MCF 10A (cell line): ENCODE measurements at regions not wholly inside any gene's neighbourhood (a gene's known extent, or its start where the extent isn't known, plus 50 kb on each side); places are given as distances from the start of the nearest gene placed in this dataset.

Experiments used
- BruUV-seq: library from RNA; stranded (reverse); fragments of 400-500 nt; replicated peaks from 2 replicates; lab custom pipeline; 2021; lab: Mats Ljungman, UMichigan
- CTCF ChIA-PET: fragments of 300-600 bp; sonication (Branson Sonifier 250); formaldehyde crosslinking; extraction: SDS; loops from one replicate; lab custom pipeline; 2021; ENCODE audit warnings: antibody characterized with exemption, inconsistent platforms; lab: Yijun Ruan, JAX
- POLR2A ChIA-PET: fragments of 300-600, 350-650 bp; sonication (Branson Sonifier 250); formaldehyde crosslinking; extraction: SDS; loops from one replicate; lab custom pipeline; 2020; ENCODE audit warnings: antibody characterized with exemption, inconsistent platforms; lab: Yijun Ruan, JAX
- DNase-seq: peaks from one replicate; pipeline ENCODE4 v3.0.0-alpha.2; 2018; ENCODE audit not compliant: unreplicated experiment
- H3K27ac Mint-ChIP-seq: one replicate; pipeline ENCODE4 v1.8.0; 2022; ENCODE audit warnings: mild to moderate bottlenecking, low read depth, mixed read lengths; ENCODE audit not compliant: unreplicated experiment
- H3K27me3 Mint-ChIP-seq: one replicate; pipeline ENCODE4 v1.8.0; 2022; ENCODE audit warnings: mixed read lengths; ENCODE audit not compliant: insufficient read depth, unreplicated experiment
- H3K36me3 Mint-ChIP-seq: one replicate; pipeline ENCODE4 v1.8.0; 2022; ENCODE audit warnings: mild to moderate bottlenecking, moderate library complexity, mixed read lengths; ENCODE audit not compliant: insufficient read depth, unreplicated experiment
- H3K4me1 Mint-ChIP-seq: one replicate; pipeline ENCODE4 v1.8.0; 2022; ENCODE audit warnings: mixed read lengths; ENCODE audit not compliant: insufficient read depth, unreplicated experiment
- H3K4me3 Mint-ChIP-seq: one replicate; pipeline ENCODE4 v1.8.0; 2022; ENCODE audit warnings: mild to moderate bottlenecking, moderate library complexity, mixed read lengths; ENCODE audit not compliant: unreplicated experiment
- H3K9me3 Mint-ChIP-seq: one replicate; pipeline ENCODE4 v1.8.0; 2022; ENCODE audit warnings: mixed read lengths; ENCODE audit not compliant: unreplicated experiment
- intact Hi-C: fragments of 100-400 bp; cut with micrococcal nuclease; formaldehyde crosslinking; loops from 2 replicates; pipeline ENCODE4 v1.14.1; 2022
- TF ChIP-seq, protein P1 (sequence below): fragments of 200-600 bp; IDR thresholded peaks from one replicate; pipeline ENCODE4 v1.8.0; 2022; ENCODE audit warnings: antibody characterized with exemption, mild to moderate bottlenecking; ENCODE audit not compliant: unreplicated experiment

GRCh38 chr13:111898956-111899713 lies 167.8 kb upstream of the SOX1 start:
- BruUV-seq: no TSS peak
- Mint-ChIP-seq H3K36me3 (peaks cover 7% of the 10 kb centered on the region), H3K4me3 (no peak overlapping the region), H3K4me1 (no peaks in the 10 kb centered on the region), H3K27me3 (no peaks in the 10 kb centered on the region), H3K9me3 (peaks cover 34% of the 10 kb centered on the region), H3K27ac (no peak overlapping the region)
- no peak for DNase-seq
- intact Hi-C loops: no loop called here
- ChIA-PET POLR2A (no interaction called here), CTCF (no interaction called here)
- TF ChIP-seq, protein P1, sequence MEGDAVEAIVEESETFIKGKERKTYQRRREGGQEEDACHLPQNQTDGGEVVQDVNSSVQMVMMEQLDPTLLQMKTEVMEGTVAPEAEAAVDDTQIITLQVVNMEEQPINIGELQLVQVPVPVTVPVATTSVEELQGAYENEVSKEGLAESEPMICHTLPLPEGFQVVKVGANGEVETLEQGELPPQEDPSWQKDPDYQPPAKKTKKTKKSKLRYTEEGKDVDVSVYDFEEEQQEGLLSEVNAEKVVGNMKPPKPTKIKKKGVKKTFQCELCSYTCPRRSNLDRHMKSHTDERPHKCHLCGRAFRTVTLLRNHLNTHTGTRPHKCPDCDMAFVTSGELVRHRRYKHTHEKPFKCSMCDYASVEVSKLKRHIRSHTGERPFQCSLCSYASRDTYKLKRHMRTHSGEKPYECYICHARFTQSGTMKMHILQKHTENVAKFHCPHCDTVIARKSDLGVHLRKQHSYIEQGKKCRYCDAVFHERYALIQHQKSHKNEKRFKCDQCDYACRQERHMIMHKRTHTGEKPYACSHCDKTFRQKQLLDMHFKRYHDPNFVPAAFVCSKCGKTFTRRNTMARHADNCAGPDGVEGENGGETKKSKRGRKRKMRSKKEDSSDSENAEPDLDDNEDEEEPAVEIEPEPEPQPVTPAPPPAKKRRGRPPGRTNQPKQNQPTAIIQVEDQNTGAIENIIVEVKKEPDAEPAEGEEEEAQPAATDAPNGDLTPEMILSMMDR: no peak

DNA sequence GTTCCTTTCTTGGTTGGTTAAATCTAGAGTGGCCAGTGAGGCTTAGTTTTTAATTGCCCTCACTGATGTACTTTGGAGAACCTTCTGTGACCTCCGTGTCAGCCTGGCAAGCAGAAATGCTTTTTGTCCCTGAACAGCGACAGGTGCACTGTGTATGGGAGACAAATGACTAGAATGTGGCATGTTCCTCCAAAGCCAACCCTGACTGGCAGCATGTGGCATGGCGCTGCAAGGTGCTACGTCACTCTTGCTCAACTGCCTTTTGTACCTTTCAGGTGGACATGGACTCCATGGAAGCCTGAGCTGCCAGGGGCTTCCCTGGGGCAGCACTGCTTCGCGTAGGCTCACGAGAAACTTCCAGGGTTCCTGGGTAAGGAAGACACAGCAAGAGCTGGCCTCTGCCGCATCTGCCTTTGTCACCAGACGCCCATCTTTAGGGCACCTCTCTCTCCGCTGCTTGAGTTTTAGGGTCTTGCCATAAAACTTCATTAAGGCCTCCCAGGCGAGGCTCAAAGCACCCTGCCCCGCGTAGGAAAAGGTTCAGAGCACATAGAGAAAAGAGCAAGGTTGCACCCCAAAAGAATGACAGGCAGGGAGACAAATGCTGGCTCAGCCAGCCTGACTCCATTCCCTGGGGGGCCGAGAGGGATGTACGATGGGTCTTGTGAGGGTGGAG lies 167.1 kb upstream of the SOX1 start:
- H3K27ac Mint-ChIP-seq: no peak overlapping the region
- H3K9me3 Mint-ChIP-seq: peaks cover 32% of the 10 kb centered on the region
- TF ChIP-seq, protein P1: no peak
- H3K36me3 Mint-ChIP-seq: peaks cover 7% of the 10 kb centered on the region
- H3K4me1 Mint-ChIP-seq: no peaks in the 10 kb centered on the region
- no peak overlapping the region for H3K4me3 Mint-ChIP-seq
- intact Hi-C loops: no loop called here
- CTCF ChIA-PET: no interaction called here
- DNase-seq: no peak
- POLR2A ChIA-PET: interaction anchor here (0.9 kb wide), 1 partner anchor 12 kb away, joined by 3 read pairs; no protein-coding TSS in a partner anchor
- BruUV-seq: no TSS peak
- H3K27me3 Mint-ChIP-seq: no peaks in the 10 kb centered on the region

- no TSS peak for BruUV-seq
- Mint-ChIP-seq H3K4me3 (no peak overlapping the region), H3K27ac (no peak overlapping the region), H3K4me1 (no peaks in the 10 kb centered on the region), H3K27me3 (no peaks in the 10 kb centered on the region), H3K9me3 (peaks cover 34% of the 10 kb centered on the region), H3K36me3 (peaks cover 7% of the 10 kb centered on the region)
- ChIA-PET CTCF (interaction anchor here (0.6 kb wide), 1 partner anchor 217 kb away, joined by 3 read pairs; no protein-coding TSS in a partner anchor), POLR2A (interaction anchor here (0.9 kb wide), 1 partner anchor 12 kb away, joined by 3 read pairs; no protein-coding TSS in a partner anchor)
- TF ChIP-seq, protein P1: no peak
- DNase-seq: no peak
- intact Hi-C loops: no loop called here
Observed at GRCh38 chr13:111900390-111901131, 166.4 kb upstream of the SOX1 start.
